GM11168 (cell line): ENCODE measurements at regions not wholly inside any gene's neighbourhood (a gene's known extent, or its start where the extent isn't known, plus 50 kb on each side); places are given as distances from the start of the nearest gene placed in this dataset.

Experiments used
- in situ Hi-C: fragments of 300-500 bp; cut with MboI; formaldehyde crosslinking; loops from one replicate; pipeline ENCODE4 v1.12.0; 2022; ENCODE audit warnings: low sequenced_read_pairs; ENCODE audit not compliant: unreplicated experiment

DNA sequence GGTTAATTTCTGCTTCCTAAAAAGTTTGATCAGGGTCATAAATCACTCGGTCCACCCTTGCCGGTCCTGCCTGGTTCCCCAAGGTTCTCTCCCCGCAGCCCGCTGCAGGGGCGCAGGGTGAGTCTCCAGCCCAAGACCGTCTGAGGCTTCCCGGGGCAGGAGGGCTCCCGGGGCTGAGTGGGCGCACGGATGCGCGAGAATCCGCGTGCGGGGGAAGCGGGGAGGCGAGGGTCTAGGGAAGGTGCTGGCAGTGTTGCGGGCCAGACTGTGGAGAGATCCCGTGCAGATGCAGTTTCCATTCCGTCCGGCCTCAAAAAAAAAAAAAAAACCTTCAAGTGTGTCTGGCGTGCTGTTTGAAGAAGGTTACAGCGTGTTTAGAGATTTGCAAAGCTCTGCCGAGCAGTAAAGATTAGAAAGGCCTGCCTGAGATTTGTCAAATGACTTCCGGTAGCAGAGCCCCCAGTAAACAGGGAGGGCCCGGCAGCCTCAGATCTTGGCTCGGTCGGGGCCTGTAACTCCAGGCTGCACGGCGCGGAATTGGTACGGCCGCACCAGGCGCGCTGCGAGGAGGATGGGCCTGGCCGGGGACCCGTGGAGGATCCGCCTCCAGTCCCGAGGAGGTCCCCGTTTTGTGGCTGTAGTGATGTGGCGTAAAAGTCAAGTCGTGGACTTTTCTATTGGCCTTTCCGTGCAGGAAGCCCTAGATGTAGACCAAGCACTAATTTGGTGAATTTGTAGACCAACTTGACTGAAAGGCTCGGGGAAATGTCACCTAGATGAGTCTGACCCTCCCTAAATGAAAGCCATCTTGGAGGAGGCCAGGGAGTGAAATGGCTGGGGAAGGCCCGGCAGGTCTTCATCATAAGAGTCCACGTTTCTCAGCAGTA lies 293.2 kb upstream of the NFE2L3 start:
- in situ Hi-C loops, result loop anchor here (10.0 to 25.0 kb wide), 3 partner anchors 594 to 1329 kb away; partner anchors contain the start of gene HOXA11

DNA sequence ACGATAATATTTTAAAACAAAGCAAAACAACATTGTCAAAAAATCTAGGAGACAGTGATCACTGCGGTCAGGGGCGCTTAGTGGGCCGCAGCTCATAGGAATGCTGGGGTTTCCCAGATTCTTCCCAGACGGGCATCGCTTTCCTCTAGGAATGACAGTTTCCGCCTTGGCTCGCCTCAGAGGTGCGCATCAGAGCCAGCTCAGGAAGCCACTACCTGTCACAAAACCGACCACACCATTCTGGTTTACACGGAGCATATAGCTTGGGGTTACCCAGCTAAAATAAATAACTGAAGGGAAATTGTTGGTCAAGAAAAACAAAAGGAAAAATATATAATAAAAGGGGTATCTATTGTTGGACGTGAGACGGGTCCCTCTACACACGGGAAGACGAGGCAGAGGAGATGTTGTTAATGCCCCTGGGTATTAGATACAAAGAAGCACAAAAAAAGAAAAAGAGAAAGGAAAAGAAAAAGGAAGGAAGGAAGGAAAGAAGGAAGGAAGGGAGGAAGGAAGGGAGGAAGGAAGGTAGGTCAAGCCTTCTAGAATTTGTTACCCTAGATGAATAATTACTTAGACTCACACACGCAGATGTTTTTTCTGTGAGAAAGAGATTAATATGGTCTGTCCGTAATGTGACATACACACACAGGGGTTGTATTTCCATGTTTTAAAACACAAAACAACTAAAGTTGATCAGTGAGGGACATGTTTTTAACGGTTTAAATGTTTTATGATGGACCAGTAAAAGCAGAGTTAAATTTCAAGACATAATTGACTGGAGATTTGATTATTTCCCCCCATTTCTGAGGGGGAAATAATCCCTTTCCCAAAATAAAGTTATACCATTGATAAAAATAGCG lies 292.4 kb upstream of the NFE2L3 start:
- in situ Hi-C loops, result loop anchor here (10.0 to 25.0 kb wide), 3 partner anchors 595 to 1328 kb away; partner anchors contain the start of gene HOXA11

DNA sequence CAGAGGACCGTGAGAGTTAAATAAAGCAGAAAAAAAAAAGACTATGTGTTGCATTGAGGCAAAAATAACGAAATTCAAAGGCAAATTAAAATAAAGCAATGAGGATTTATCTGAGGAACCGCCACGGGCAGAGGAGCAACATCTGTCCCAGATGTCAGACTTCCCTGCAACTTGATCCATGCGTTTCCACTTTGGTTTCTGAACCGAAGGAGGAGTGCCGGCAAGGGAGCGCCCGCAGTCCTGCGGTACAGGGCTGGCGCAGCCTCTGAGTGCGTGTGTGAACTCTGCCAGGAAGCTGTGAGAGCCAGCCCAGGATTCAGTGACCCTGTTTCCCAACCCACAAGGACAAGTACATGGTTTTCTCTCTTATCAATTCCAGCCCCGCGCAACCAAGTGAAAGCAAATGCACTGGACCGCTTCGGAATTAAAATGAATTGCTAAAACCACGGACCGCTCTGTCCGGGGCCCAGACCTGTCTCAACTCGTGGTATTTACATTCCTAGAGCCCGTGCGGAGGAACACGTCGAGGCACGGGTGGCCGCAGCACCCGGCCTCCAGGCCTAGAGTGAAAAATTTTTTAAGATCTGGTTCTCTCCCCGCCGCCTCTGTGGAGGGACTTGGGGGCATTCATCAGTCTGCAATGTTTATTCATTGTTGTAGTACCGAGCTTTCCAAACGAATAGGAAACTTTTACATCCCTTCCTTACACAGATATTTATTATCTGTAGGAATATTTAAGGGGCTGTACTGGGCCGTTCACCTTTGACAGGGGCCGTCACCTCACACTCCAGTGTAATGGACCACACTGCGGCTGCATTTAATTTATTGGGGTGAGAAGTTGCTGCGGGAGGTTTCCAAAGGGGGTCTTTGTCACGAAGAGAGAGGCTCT lies 291.5 kb upstream of the NFE2L3 start:
- in situ Hi-C loops, result loop anchor here (25.0 kb wide), 2 partner anchors 802 to 1327 kb away; partner anchors contain the start of gene HOXA11

DNA sequence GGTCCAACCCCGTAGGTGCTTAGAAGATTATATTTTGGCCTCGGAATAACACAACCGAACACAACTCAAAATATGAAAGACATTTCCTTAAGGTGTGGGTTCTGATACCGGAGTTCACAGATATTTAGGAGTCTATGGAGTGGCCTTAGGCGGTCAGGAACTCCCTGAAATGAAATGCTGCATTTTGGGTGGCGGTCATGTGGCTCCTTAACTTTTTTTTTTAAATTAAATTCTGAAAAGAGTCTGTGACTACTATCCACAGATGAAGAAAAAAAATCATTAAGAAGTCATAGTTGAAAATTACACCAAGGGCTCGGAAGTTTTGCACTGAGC lies 290.9 kb upstream of the NFE2L3 start:
- in situ Hi-C loops, result loop anchor here (25.0 kb wide), 2 partner anchors 801 to 1326 kb away; partner anchors contain the start of gene HOXA11

DNA sequence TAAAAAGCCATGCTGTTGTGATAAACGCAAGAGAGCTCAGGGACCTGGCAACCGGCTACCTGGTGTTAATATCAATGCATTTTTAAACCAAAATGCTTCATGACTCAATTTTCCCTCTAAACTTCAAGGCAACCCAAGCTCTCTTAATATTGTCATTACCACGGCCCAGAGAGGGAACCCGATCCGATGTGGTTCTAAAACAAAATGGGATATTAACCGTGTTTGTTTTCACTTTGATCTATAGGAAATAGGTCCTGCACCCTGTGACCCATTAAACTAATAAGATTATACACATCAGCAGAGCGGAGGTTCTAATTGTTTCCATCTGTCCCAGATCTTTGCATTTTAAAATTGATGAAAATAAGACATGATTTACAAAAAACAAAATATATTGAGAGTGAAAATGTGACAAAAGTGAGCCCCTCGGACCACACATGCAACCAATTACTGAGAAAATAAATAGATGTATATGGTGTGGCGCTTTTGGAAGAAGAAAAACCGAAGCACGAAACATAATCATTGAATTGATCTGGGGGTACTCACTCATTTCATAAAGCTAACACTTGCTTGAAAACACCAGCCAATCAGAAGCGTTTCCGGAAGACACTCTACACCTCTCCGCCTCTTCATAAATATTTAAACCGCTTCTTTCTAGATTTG lies 290.3 kb upstream of the NFE2L3 start:
- in situ Hi-C loops, result loop anchor here (25.0 kb wide), 2 partner anchors 801 to 1326 kb away; partner anchors contain the start of gene HOXA11

DNA sequence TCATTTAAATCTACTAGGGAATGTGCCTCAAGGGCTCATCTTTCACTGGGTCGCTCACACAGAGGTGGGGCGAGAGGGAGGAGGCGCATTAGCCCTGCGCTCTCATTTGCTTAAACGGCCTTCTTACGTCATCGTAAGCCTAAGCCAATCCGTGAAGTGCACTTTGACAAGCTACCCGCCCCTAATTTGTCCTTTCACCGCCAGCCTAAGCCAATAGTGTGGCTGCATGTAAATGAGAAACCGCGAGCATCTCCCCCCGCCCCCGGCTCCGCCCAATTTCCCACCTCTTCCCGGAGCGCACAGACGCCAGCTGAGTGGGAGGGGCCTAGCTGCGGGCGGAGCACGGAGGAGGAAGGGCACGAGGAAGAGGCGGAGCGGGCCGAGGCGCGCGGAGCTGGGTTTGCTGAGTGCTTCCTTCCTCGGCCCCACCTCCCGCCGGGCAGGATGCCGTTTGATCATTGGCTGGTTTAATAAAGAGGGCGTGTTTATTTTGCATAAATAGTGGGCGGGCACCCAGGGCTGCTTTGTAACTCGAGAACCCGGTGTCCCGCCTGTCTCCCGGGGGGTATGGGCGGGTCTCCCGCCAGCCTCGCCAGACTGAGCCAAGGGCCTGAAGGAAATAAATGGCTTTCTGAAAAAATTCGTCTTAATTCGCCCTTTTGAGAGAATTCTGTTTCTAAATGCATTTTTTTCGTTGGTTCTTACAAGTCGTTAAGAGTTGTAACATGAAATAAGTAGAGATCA lies 289.6 kb upstream of the NFE2L3 start:
- in situ Hi-C loops, result loop anchor here (25.0 kb wide), 2 partner anchors 800 to 1325 kb away; partner anchors contain the start of gene HOXA11

DNA sequence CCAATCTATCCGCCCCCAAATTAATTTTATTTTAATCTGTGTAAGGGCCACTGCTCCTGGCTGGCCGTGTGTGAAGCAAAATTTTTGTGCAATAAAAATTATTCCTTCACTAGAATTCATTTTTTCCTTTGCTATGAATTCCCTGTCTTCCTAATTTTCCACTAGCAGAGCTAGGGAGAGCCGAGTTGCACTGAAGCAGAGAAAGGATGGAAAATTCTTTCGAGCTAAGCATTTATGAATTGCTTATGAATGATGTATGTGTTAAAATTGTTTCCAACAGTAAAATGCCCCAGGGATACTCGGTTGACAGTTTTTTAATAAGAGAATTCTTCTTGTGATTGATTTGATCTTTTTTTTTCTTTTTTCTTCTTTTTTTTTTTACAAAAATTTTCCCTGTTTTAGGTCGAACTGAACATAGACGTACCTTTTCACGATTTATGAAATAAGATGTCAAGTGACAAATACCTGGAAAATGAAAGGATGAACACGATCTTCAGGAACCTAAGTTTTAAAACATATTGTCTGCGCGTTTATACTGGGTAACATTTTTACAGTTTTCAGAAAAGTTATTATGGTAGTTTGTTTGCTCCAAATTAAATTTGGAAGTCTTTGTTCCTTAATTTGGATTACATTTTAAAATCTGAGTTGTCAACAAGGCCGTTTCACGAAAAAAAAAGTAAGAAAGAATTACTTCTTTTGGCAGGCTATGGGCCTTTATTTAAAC lies 288.8 kb upstream of the NFE2L3 start:
- in situ Hi-C loops, result loop anchor here (25.0 kb wide), 2 partner anchors 799 to 1324 kb away; partner anchors contain the start of gene HOXA11

DNA sequence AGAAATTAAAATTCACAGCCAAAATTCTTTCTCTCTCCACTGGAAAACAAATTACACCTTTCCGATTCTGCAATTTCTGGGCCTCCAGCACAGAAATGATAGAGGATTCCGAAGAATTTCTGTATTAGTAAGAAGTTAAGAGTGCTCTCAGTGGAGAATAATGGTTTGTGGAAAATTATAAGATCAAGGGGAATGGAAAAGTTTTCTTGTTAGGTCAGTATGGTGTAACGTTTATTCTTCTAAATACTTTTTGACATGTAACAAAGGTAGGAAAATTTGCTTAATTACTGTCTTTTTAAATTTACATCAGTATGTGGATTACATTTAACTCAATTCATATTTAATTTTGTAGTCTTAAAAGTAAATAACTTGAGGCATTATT lies 288.3 kb upstream of the NFE2L3 start:
- in situ Hi-C loops, result loop anchor here (25.0 kb wide), 2 partner anchors 799 to 1324 kb away; partner anchors contain the start of gene HOXA11

DNA sequence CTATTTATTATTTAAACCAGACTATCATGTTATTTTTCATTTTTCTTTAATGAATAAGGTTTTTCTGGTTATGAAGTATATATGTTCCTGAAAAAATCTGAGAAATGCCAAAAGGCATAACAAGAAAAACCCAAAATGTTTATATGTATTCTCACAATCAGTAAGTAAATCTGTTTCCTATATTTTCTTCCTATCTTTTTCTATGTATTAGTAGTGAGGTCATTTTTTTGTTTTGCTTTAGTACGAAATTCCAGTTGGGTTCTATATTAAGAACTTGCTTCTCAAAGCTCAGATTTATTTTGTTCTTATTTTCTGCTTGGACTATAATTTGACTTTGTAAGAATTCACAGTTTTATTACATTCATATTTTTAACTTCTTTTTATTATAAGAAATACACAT lies 287.5 kb upstream of the NFE2L3 start:
- in situ Hi-C loops, result loop anchor here (25.0 kb wide), 2 partner anchors 798 to 1323 kb away; partner anchors contain the start of gene HOXA11

DNA sequence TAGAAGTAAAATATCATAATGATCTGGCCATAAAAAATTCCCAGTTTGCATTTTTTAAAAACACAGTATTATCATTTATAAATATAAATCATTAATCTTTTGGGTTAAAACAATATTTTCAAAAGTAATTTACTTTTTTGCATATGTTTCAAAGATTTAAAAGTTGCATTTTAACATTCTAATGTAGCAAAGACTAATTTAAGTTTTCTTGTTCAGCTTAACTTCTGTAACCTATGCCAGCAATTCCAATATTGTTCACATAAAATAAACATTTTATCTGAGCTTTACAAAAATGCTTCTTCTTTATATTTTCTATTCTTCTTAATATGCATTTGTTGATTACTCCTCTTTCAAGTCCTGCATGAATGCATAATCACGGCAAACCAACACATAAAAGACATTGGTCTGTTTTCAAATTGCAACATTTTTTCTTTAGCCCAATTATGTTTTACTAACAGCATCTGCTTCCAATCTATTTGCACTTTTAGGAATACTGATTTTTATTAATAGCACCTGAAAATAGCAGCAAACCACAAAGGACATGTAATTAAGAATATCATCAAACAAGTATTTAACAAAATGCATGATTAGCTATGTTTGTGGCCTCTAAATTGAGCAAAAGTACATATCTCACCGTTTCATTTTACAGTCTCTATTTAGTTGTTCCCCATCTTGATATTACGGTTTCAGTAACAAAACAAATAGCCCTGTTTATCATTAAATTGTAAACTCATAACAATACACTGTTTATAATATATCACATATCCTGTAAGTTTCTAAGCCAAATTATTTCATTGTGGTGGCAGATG lies 286.9 kb upstream of the NFE2L3 start:
- in situ Hi-C loops, result loop anchor here (25.0 kb wide), 2 partner anchors 797 to 1322 kb away; partner anchors contain the start of gene HOXA11

DNA sequence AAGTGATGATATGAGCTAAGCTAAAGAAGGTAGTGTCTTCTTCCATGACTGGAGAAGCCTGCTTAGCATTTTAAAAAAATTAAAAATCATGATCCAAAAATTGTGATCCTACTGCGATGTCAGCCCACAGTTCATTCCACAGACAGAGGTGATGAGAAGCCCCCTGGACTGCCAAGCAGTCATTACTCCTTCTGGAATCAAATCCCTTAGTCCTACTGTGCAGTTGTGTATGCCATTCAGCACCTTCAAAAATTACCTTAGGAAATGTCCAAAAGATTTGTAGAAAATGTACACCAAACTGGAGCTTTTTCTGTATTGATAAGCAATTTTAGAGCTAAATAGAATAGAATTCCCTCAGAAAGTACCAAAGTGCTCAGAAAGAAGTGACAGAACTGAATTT lies 283.5 kb upstream of the NFE2L3 start:
- in situ Hi-C loops, result loop anchor here (25.0 kb wide), 2 partner anchors 794 to 1319 kb away; partner anchors contain the start of gene HOXA11

DNA sequence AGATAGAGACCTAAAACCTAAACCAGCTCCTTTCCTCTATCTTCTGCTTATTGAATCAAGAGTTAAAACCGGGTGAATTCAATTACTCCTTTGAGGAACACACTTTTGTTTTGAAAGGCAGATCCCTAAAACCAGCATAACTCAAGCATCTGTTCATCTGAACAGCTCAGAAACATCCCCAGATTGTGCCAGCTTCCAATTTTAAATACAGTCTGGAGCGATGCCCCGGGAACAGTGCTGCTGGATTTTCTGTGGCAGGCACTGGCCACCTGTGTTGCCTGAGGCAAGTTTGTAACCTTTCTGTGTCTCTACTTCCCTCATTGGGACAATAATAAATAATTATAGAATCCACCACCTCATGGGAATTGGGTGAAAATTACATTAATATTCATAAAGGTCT lies 281.4 kb upstream of the NFE2L3 start:
- in situ Hi-C loops, result loop anchor here (25.0 kb wide), 2 partner anchors 792 to 1317 kb away; partner anchors contain the start of gene HOXA11

DNA sequence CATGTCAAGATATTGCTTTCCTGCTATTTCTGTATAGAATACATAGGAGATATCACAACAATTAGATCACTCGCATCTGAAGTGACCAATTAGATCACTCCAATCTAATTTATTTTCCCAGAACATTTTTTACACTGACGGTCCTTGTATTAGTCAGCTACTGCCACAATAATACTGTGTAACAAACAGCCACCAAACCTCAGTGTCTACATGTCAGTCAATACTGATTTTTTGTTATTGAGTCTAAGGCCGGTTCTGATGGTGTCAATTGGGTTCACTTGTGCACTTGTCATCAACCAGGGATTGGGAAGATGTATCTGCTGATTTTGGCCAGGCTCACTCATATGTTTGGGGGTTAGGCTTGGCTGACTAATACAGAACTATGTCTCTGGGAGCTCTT lies 275.9 kb upstream of the NFE2L3 start:
- in situ Hi-C loops, result loop anchor here (25.0 kb wide), 1 partner anchor 636 kb away; no protein-coding TSS in a partner anchor

DNA sequence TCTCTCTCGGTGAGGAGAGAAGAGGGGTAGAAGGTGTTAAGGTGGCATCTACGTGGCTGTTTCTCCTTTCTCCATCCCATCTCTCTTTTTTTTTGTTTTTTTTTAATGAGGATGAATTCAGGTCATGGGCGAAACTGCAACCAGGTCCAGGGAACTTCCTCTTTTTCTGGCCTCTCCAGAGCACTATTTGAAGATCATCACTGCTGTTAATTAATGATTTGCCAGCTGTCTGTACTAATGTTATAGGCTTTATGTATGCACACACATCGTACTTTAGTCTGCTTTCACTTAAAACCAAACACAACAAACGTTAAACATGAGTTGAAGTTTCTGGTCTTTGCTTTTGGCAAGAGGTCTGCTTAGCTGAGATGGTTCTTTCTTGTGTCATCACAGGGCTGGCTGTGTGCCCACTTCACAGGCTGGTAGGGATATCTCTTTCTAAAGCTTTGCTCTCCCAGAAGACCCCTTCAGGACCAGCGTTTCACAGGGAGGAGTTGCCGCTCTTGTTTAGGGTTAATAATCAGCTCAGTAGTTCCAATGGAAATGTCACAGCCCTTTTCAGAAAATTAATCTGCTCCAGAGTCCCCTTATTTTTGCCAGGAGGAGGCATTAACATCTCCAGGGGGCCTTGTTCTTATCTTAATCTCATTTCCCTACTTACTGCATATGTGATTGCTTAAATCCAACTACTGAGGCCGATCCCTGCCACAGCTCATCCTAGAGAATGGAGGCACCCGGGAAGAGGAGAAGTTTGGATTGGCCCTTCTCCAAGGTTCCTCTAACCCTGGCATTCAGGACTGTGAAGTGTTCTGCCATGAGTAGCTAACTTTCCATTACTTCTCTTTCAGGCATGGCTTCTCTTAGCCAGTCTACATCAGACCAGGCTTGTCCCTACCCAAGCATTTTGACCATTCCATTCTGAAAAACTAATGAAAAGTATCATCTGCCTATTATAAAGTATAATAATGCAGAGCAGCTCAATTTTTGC lies 273.9 kb upstream of the NFE2L3 start:
- in situ Hi-C loops, result loop anchor here (25.0 kb wide), 1 partner anchor 634 kb away; no protein-coding TSS in a partner anchor

DNA sequence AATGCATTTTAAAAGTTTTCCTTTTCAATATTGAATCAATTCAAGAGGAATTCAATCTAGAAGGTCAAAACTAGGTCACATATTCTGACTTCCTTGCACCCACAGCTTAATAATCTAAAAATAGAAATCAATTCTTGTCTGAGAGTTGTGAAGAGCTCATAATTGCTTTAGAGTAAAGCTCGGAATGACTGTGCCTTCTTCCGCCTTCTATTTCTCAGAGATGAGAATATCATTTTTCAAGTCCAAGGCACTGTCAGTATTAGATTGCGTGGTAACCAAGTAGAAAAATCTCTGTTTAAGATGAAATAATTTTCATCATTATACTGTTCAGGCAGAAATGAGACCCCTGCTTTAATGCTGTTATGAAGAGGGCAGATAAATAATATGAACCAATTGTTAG lies 272.2 kb upstream of the NFE2L3 start:
- in situ Hi-C loops, result loop anchor here (25.0 kb wide), 1 partner anchor 633 kb away; no protein-coding TSS in a partner anchor
